ENCODE measurements at regions not wholly inside any gene's neighbourhood (a gene's known extent, or its start where the extent isn't known, plus 50 kb on each side); places are given as distances from the start of the nearest gene placed in this dataset.
A peak's percentile ranks its signal among the peaks of the same experiment; 100 is the strongest.
"Not testable (repeated sequence)": the region's sequence is repeated elsewhere in the genome, so short reads cannot be mapped to it uniquely, and the experiment has no call there.

DNA sequence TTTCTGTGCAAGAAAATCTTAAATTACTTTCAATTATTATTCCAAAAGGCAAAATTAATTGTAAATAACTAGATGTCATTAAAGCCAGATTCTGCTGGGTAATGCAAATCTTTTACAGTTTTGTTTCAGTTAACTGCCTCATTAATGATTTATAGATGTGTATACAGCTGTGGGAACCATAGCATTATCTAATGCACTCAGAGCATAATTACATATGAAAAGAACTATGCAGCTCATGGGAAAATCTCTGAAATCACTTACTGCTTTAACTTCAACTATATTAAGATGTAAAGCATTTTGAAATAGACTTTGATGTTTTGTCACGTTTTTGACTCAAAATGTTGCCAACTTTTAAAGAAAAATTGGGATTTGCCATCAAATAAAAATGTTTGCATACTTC, 630.3 kb upstream of the KLHL4 start:
- no peak for DNase-seq

DNA sequence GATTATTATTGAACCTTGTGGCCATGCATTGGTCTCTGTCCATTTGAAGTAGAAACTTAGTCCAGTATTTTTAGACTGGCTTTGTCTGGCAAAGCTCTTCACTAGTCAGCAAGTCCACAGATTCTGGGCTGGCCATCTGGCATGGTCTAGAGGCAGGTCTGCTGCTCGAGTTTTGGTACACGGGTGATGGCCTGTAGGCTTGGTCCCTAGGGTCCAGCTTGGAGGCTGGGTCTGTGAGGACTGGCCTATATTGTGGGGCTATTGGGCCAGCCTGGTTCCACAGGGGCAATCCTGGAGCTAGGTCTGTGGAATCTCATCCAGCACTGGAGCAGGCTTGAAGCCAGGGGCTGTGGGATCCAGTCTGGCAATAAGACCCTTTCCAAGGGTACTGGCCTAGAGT, 607.6 kb upstream of the KLHL4 start:
- DNase-seq: no peak

DNA sequence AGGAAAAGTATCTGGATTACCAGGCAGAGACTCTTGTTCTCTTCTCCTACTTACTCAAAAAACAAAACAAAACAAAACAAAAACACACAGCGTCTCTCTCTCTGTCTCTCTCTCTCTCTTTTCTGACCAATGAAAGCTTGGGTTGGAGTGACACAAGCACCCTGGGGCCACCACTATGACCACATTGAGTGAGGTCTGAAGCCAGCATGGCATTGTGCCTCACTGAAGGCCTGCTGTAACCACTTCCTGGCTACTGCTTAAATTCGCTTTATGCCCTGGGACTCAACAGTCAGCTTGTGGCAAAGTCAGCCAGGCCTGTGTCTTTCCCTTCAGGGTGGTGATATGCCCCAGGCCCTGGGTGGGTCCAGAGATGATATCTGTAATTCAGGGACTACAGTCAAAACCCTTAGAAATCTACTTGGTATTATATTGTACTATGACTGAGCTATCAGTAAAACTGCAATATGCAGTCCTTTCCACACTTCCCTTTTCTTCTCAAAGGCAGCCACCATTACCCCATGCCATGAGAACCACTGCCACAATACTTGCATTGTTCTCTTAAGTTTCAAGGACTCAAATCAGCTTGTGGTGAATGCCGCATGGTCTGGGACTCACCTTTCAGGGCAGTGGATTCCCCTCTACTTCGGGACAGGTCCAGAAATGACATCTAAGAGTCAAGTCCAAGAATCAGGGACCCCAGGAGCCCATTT, 606.8 kb upstream of the KLHL4 start:
- no peak for DNase-seq

DNA sequence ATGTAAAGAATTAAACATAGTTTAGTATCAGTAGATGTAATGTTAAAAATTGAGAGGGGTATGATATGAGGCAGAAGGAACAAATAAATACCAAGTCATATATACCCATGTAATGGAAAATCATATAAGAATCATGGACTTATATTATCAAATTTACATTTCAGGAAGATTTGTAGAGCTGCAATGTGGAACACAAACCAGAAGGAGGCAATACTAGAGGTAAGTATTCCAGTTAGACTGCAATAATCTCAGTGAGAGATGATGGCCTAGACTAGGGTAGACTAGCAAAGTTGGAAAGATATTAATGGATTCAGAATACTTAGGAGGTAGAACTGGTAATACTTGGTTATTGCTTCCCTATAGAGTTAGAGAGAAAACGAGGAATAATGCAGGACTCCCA, 603.0 kb upstream of the KLHL4 start:
- DNase-seq: no peak

DNA sequence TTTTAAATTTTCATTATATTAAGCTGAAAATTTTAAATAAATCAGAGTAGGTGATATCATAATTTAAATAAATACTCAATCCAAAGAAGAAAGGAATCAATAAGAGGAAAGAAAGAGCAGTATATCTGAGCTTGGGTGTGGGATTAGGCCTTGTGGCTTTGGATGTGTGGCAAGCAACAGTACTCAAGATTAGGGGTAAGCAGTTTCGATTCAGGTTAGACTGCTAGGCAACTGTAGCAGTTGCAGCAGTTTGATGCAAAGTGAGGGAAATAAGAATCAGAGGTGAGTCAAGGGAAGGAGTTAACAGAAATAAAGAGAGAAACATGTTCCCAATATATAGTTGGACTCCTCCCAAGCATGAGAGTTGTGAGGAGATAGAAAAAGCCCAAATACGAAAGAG, 599.6 kb upstream of the KLHL4 start:
- no peak for DNase-seq

DNA sequence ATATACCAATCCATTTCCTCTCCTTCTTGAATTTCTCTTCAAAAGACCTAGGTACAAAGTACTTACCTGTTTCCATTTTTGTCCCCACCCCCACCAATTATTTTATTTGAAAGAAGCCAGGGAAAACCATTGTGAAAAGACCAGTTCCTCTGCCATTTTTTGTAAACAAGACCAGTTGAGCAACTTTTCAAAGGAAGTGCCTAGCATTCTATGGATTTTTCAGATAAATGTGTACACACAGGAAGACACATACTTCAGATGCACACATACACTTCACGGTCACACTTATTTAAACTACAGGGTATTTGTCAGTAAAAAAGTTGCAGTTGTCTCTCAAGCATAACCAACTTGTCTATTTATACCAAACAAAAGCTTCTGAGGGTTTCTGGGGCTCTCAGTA, 587.2 kb upstream of the KLHL4 start:
- DNase-seq: no peak

DNA sequence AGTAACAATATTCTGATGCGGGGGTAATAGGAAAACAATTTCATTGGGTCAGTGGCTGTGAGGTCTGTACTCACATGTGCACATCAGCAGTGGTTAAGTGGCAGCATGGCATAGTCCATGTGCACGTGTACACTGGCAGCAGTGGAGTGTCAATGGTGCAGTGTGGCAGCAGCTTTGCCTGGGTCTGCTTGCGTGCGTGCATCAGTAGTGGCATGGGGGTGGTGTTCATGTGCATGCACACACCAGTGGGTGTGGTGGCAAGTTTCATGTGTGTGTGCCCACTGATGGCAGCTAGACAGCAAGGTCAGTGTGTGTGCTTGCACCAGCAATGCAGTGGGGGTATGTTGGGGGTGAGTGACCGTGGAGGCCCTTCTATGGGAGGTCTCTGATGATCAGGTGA, 581.6 kb upstream of the KLHL4 start:
- DNase-seq: no peak

DNA sequence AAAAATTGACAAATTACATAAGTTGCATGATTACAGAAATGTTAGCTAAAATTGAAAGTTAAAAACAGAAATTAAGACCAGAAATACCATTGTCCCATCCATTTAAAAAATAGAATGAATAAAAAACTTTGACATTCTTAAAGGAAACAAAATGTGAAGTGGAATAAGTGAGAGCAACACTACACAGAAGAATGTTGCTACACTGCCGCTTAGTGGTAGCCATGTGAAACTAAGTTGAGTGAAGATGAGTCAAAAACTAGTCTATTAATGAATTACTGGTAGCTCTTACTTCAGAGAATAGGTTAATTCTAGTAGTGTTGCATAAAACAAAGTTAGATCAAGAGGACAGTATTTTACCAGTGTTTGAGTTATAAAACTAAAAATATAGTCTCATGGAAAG, 571.0 kb upstream of the KLHL4 start:
- no peak for DNase-seq

DNA sequence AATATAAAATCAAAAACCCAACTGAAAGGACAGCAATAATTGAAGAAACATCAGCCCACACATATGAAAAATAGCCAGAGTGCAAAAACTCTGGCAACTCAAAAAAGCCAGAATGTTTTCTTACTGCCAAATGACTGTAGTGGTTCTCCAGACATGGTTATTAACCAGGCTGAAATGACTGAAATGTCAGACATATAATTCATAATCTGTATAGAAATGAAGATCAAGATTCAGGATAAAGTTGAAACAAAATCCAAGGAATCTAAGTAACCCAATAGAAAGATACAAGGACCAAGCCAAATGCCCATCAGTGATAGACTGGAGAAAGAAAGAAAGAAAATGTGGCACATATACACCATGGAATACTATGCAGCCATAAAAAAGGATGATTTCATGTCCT, 553.3 kb upstream of the KLHL4 start:
- no peak for DNase-seq

DNA sequence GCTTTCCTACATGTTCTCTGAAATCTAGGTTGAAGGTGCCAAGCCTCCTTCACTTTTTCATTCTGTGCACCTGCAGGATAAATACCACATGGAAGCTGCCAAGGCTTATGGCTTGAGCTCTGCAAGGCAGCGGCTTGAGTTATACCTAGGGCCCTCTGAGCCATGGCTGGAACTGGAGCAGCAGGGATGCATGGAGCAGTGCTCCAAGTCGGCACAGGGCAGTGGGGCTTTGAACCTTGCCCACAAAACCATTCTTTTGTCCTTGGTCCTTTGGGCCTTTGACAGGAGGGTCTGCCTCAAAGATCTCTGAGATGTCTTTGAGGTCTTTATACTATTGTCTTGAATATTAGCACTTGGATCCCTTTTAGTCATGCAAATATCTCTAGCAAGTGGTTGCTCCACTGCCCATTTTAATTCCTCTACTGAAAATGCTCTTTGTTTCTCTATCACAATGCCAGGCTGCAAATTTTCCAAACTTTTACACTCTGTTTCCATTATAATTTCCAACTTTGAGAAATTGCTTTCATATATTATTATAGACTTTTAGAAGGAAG, 536.2 kb upstream of the KLHL4 start:
- no peak for DNase-seq

DNA sequence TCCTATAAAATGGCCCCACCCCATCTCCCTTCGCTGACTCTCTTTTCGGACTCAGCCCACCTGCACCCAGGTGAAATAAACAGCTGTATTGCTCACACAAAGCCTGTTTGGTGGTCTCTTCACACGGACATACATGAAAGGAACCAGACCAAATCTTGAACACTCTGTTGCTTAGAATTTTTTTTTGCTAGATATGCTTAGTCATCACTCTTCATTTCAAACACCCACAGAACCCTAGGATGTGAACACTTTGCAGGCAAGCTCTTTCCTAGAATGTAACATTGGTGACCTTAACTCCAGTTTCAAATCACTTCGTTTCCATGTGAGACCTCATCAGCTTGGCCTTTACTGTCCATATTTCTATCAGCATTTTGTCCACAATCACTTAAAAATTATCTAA, 530.3 kb upstream of the KLHL4 start:
- DNase-seq: not testable (repeated sequence)

DNA sequence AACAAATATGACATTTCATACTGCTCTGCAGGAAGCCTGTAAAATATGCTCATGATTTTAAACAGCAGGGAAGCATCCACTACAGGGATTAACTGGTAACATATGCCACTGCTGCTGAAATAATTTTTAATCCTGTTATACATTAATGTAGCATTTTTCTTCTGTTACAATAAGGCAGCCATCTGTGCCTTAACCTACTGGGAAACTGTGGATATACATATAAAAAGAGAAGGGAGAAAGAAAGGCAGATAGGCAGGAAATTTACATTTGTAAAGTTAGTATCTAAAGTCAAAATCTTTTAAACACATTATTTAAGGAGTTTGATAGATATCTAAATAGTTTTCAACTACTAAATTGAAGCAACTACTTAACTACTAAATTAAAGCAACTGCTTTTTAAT, 514.6 kb upstream of the KLHL4 start:
- DNase-seq: no peak

DNA sequence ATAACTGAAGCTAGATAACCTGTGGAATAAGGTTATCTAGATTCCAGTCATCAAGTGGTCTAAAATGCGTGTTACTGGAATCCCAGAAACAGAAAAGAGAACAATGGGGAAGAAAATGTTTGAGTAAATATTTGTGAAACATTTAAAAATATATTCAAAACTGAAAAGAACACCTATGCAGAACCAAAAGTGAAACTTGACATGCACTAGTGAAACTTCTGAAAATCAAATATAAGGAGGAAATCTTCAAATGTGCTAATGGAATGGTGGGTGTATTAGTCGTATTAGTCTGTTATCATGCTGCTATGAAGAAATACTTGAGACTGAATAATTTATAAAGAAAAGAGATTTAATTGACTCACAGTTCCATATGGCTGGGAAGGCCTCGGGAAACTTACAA, 512.4 kb upstream of the KLHL4 start:
- DNase-seq: no peak

DNA sequence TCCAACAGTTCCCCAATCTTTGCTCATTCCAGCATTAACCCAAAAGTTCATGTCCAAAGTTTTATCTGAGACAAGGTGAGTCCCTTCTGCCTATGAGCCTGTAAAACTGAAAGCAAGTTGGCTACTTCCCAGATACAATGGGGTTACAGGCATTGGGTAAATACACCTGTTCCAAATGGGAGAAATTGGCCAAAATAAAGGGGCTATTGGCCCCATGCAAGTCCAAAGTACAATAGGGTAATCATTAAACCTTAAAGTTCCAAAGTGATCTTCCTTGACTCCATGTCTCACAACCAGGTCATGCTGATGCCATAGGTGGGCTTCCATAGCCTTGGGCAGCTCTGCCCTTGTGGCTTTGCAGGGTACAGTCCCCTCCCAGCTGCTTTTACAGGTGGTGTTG, 511.7 kb upstream of the KLHL4 start:
- DNase-seq: no peak

DNA sequence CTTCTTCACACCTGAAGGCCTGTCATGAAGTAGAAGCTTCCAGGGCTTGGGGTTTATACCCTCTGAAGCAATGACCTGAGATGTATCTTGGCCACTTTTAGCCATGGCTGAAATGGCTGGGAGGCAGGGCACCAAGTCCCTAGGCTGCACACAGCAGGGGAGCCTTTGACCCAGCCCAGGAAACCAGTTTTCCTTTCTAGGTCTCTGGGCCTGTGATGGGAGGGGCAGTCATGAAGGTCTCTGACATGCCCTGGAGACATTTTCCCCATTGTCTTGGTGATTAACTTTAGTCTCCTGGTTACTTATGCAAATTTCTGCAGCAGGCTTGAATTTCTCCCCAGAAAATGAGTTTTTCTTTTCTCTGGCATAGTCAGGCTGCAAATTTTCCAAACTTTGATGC, 511.0 kb upstream of the KLHL4 start:
- DNase-seq: no peak

DNA sequence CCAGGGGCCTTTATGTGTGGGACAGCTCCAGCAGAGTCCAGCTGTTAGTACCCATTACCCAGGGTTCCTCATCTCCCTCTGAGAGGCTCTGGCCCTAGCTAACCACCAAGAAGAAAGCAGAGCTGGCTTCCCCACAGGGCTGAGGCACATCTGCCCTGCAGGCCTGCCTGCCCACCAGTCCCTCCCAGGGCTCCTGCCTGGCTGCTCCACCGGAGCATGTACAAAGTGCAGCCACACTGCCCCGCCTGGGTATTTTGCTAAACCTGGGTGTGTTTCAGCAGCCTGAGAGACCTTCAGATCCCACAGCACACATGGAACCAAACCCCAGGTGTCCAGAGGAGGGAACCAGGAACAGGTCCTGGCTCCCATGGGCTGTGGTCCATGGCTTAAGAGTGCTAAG, 500.4 kb upstream of the KLHL4 start:
- no peak for DNase-seq

DNA sequence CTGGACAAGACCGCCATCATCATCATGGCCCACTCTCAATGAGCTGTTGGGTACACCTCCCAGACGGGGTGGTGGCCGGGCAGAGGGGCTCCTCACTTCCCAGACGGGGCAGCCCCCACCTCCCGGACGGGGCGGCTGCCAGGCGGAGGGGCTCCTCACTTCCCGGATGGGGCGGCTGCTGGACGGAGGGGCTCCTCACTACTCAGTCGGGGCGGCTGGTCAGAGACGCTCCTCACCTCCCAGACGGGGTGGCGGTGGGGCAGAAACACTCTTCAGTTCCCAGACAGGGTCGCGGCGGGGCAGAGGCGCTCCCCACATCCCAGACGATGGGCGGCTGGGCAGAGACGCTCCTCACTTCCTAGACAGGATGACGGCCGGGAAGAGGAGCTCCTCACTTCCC, 484.5 kb upstream of the KLHL4 start:
- not testable (repeated sequence) for DNase-seq

DNA sequence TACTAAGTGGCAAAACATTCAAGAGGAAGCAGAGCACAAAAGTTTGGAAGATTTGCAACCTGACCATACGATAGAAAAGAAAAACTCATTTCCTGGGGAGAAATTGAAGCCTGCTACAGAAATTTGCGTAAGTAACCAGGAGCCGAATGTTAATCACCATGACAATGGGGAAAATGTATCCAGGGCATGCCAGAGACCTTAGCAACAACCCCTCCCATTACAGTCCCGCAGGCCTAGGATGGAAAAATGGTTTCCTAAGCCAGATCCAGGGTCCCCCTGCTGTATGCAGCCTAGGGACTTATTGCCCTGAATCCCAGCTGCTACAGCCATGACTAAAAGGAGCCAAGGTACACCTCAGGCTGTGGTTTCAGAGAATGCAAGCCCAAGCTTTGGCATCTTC, 472.2 kb upstream of the KLHL4 start:
- DNase-seq: no peak

DNA sequence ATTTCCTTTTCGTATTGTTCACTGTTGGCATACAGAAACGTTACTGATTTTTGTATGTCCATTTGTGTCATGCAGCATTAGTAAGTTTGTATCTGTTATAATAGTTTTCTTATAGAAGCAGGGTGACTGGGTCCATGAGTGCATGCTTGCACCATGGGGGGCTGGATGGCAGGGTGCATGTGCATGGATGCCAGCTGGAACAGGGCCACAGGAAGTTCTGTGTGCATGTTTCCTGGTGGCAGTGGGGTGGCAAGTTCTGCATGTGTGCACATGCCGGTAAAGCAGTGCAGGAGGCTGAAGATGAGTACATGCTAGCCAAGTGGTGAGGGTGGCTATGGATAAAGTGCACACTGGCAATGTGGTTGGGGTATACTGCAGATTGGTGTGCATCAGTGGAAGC, 468.0 kb upstream of the KLHL4 start:
- DNase-seq: peak in 1 of 2 donors; percentile 8

DNA sequence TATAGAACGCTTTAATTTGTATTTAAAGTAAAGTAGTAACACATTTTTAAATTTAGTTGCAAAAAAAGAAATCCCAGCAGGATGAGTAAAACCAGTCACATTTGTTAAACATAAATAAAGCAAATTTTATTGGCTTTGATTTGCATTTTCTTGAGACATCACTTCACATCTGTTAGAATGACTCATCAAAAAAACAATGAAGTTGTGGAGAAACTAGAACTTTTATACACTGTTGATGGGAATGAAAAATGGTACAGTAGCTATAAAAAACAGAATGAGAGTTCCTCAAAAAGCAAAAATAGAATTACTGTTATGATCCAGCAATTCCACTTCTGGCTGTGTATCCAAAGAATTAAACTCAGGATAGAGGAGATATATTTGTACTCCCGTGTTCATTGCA, 454.0 kb upstream of the KLHL4 start:
- no peak for DNase-seq

DNA sequence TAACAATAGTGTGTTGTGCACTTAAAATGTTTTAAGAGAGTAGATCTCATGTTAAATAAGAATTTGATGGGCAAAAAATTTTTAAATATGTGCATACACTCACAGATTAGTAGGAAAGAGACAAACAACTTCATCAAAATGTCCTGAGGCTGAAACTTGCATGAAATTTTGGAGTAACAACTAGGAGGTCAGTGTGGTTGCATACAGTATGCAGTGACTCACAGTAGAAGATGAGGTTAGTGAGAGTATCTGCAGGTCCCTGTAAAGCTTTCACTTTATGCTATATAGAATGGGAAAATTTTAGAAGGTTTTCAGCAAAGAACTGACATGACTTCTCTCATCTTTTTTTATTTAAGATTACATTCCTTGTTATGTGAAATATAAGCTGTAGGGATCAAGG, 453.1 kb upstream of the KLHL4 start:
- DNase-seq: no peak

DNA sequence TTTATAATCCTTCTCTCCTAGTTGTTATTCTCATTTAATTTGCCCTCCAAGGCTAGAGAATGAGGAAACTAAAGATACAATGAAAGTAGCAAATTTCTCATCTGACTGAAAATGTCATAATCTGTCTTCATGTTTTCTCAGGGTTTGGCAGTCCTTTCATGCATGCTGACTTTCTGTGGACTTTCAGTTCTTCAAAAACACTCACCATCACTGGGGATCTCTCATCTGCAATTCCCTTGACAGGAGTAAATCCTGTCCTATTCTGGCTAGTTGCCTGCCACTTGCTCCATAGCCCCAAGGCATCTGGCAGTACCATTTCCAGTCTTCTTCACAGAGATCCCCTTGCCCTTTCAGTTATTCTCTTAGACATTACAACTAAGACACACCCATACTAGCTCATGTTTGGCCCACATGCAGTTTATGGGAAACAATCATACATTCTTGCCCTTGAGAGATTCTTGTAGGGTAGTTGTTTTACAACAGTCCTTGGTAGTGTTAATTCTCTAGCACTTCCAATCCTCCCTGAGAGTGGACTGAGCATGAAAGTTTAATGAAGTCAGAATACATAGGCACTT, 449.7 kb upstream of the KLHL4 start:
- no peak for DNase-seq

DNA sequence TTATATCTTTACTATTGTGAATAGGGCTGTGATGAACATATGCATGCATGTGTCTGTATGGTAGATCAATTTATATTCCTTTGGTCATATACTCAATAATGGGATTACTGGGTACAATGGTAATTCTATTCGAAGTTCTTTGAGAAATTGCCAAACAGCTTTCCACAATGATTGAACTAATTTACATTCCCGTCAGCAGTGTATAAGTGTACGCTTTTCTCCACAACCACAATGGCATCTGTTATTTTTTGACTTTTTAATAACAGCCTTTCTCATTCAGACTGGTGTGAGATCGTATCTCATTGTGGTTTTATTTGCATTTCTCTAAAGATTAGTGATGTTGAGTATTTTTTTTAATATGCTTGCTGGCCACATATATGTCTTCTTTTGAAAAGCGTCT, 439.4 kb upstream of the KLHL4 start:
- DNase-seq: no peak

DNA sequence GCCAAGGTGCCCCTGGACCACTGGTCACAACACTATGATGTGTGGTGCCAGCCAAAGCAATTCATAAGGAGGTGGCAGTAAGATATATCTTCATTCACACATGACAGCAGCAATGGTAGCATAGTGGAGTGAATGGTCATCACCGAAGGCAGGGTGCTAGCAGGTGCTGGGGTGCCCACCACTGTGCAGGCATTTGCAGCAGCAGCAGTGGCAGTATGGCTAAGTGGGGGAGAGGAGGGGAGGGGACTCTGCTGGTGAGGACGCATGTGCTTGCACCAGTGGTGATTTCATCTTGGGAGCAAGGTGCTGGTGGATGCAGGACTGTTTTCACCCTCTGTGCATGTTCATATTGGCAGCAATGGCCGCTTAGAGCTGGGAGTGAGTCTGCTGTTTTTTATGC, 419.1 kb upstream of the KLHL4 start:
- DNase-seq: no peak

DNA sequence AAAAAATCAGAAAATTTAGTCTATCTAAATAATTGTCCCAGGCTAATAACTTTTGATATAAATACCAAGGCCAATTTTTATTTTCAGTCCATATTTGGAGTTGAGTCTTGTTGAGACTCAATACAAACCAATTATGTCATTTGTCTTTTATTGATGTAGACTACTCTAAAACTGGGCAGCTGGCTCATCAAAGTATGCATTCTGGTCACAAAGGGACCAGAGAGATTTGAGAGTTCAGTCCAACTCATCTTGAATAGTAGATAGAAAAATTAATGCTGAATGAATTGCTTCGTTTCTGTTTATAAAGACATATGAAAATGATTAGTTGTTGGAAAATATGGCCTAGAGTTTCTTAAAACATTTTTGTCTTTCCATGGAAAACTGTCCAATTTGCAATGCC, 412.5 kb upstream of the KLHL4 start:
- no peak for DNase-seq

All from CD4-positive, alpha-beta T cell treated with Interleukin-4 for 1 hour (primary cell).